SU-DHL-6 (cell line): ENCODE measurements at regions not wholly inside any gene's neighbourhood (a gene's known extent, or its start where the extent isn't known, plus 50 kb on each side); places are given as distances from the start of the nearest gene placed in this dataset.

ENCODE experiments used
- H2AFZ ChIP-seq: fragments of 200-600 bp; sonication (generic); 2 replicates; pipeline ENCODE4 v1.6.1; 2014; ENCODE audit warnings: low read depth, mild to moderate bottlenecking, moderate library complexity, mixed read lengths, antibody characterized with exemption, low read length; ENCODE audit not compliant: severe bottlenecking
- H3F3A ChIP-seq: fragments of 200-600 bp; shearing (Covaris generic); 2 replicates; pipeline ENCODE4 v1.6.0; 2016; ENCODE audit warnings: antibody characterized with exemption, mild to moderate bottlenecking; ENCODE audit not compliant: insufficient read depth
- H3K27ac ChIP-seq: fragments of 200-600 bp; sonication (generic); 2 replicates; pipeline ENCODE4 v1.5.1; 2016; ENCODE audit warnings: low read depth, mild to moderate bottlenecking, low read length, moderate library complexity, mixed read lengths
- H3K27me3 ChIP-seq: fragments of 200-600 bp; sonication (generic), shearing (Covaris generic); 2 replicates; pipeline ENCODE4 v1.6.0; 2014; ENCODE audit warnings: mild to moderate bottlenecking, low read length
- H3K36me3 ChIP-seq: fragments of 200-600 bp; sonication (generic); 2 replicates; pipeline ENCODE4 v1.6.1; 2014; ENCODE audit warnings: mild to moderate bottlenecking, low read length, mixed read lengths
- H3K4me2 ChIP-seq: fragments of 300-600, 200-600 bp; shearing (Covaris generic), sonication (generic); 2 replicates; pipeline ENCODE4 v1.6.0; 2014; ENCODE audit warnings: low read length, low read depth, mild to moderate bottlenecking; ENCODE audit not compliant: poor library complexity, severe bottlenecking
- H3K4me3 ChIP-seq: fragments of 200-600 bp; sonication (generic); 2 replicates; pipeline ENCODE4 v1.5.1; 2014; ENCODE audit warnings: antibody characterized with exemption, low read length, mild to moderate bottlenecking, mixed read lengths; ENCODE audit not compliant: insufficient read depth, poor library complexity, severe bottlenecking
- H3K79me2 ChIP-seq: fragments of 200-600 bp; sonication (generic); 2 replicates; pipeline ENCODE4 v1.6.1; 2014; ENCODE audit warnings: mild to moderate bottlenecking, low read length, moderate library complexity; ENCODE audit not compliant: insufficient read depth
- H3K9ac ChIP-seq: fragments of 200-600 bp; sonication (generic); 2 replicates; pipeline ENCODE4 v1.7.0; 2014; ENCODE audit warnings: mild to moderate bottlenecking, low read length
- H3K9me2 ChIP-seq: fragments of 200-600 bp; sonication (generic); replicated peaks from 2 replicates; pipeline ENCODE4 v1.6.1; 2014; ENCODE audit warnings: low read length; ENCODE audit not compliant: insufficient read depth
- H3K9me3 ChIP-seq: fragments of 200-600 bp; sonication (generic); 2 replicates; pipeline ENCODE4 v1.6.1; 2014; ENCODE audit warnings: low read length, mixed read lengths; ENCODE audit not compliant: insufficient read depth
- H4K20me1 ChIP-seq: fragments of 200-600 bp; sonication (generic); 2 replicates; pipeline ENCODE4 v1.6.1; 2014; ENCODE audit warnings: low read depth, mild to moderate bottlenecking, antibody characterized with exemption, low read length, moderate library complexity, mixed read lengths
- CTCF ChIP-seq: fragments of 200-600 bp; sonication (generic); IDR thresholded peaks from one replicate; pipeline ENCODE4 v1.5.1; 2017; ENCODE audit warnings: antibody characterized with exemption, mild to moderate bottlenecking, low read length, moderate library complexity; ENCODE audit not compliant: insufficient read depth, poor library complexity, severe bottlenecking
- EZH2phosphoT487 ChIP-seq: fragments of 200-600 bp; sonication (generic), shearing (Covaris generic); conservative IDR thresholded peaks from 2 replicates; pipeline ENCODE4 v1.6.1; 2018; ENCODE audit warnings: mild to moderate bottlenecking, antibody characterized with exemption, low read length, moderate library complexity, mixed read lengths

- Histone ChIP-seq H4K20me1 (no peaks in the 10 kb centered on the region), H3K36me3 (no peaks in the 10 kb centered on the region), H3K9me3 (no peaks in the 10 kb centered on the region), H3K4me3 (no peak overlapping the region), H3K4me2 (no peak overlapping the region), H2AFZ (no peak overlapping the region), H3K27me3 (no peaks in the 10 kb centered on the region), H3K79me2 (no peaks in the 10 kb centered on the region), H3K27ac (no peak overlapping the region), H3K9me2 (no peaks in the 10 kb centered on the region), H3F3A (no peaks in the 10 kb centered on the region), H3K9ac (no peak overlapping the region)
- TF ChIP-seq CTCF = no peak
- no peak for TF ChIP-seq EZH2phosphoT487
Measured at GRCh38 chr19:28936001-28936400, 276.9 kb downstream of the UQCRFS1 start.

GRCh38 chr19:28934631-28935030, 278.3 kb downstream of the UQCRFS1 start:
- Histone ChIP-seq H3K27ac (no peak overlapping the region), H3K9me3 (no peaks in the 10 kb centered on the region), H3K9me2 (no peaks in the 10 kb centered on the region), H3K79me2 (no peaks in the 10 kb centered on the region), H3K27me3 (no peaks in the 10 kb centered on the region), H3K36me3 (no peaks in the 10 kb centered on the region), H2AFZ (no peak overlapping the region), H4K20me1 (no peaks in the 10 kb centered on the region), H3K9ac (no peak overlapping the region), H3K4me3 (no peak overlapping the region), H3K4me2 (no peak overlapping the region), H3F3A (no peaks in the 10 kb centered on the region)
- TF ChIP-seq EZH2phosphoT487 (no peak), CTCF (no peak)

DNA sequence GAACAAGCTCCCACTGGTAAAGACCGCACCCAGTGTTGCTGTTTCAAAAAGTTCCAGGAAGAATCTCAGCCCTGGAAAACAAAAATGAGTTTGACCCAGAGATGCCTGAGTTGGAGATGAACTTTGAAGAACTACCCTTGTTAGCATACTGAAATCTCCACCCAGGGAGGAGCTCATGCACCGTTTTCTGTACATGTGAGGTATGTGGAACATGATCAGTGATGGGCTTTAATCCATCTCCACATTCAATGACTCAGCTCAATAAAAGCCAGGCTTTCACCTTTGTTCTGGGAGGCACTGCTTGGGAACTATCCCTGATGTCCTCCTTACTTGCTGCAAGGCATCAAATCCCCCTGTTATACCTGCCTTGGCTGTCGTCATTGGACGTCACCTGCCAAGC, 279.9 kb downstream of the UQCRFS1 start:
- Histone ChIP-seq H4K20me1 (no peaks in the 10 kb centered on the region), H3K79me2 (no peaks in the 10 kb centered on the region), H3K9ac (no peak overlapping the region), H3K27me3 (no peaks in the 10 kb centered on the region), H3F3A (no peaks in the 10 kb centered on the region), H3K27ac (no peak overlapping the region), H3K4me3 (no peak overlapping the region), H3K36me3 (no peaks in the 10 kb centered on the region), H3K9me3 (no peaks in the 10 kb centered on the region), H2AFZ (no peak overlapping the region), H3K4me2 (no peak overlapping the region), H3K9me2 (no peaks in the 10 kb centered on the region)
- TF ChIP-seq CTCF (no peak), EZH2phosphoT487 (no peak)

GRCh38 chr19:28932446-28932845, 280.5 kb downstream of the UQCRFS1 start:
- no peak overlapping the region for H3K27ac ChIP-seq
- no peaks in the 10 kb centered on the region for H3K9me2 ChIP-seq
- H3K9me3 ChIP-seq = no peaks in the 10 kb centered on the region
- no peak for TF ChIP-seq EZH2phosphoT487
- TF ChIP-seq CTCF = no peak
- no peak overlapping the region for H2AFZ ChIP-seq
- no peak overlapping the region for H3K4me3 ChIP-seq
- H3K9ac ChIP-seq = no peak overlapping the region
- H3K79me2 ChIP-seq = no peaks in the 10 kb centered on the region
- H3K36me3 ChIP-seq = no peaks in the 10 kb centered on the region
- H3F3A ChIP-seq = no peaks in the 10 kb centered on the region
- no peaks in the 10 kb centered on the region for H3K27me3 ChIP-seq
- H4K20me1 ChIP-seq = no peaks in the 10 kb centered on the region
- H3K4me2 ChIP-seq = no peak overlapping the region
